K562 (cell line): ENCODE measurements at regions not wholly inside any gene's neighbourhood (a gene's known extent, or its start where the extent isn't known, plus 50 kb on each side); places are given as distances from the start of the nearest gene placed in this dataset.

ENCODE experiments used
- ATAC-seq: fragments of 200-7000 bp; cut with Tn5 transposase; 3 replicates; pipeline ENCODE4 v1.9.1; 2020; ENCODE audit warnings: moderate library complexity
- BruUV-seq: library from RNA; stranded (reverse); fragments of 400-500 nt; replicated peaks from 2 replicates; lab custom pipeline; 2021; lab: Mats Ljungman, UMichigan
- CTCF ChIA-PET: fragments of 300-600 bp; formaldehyde crosslinking; extraction: SDS; loops from one replicate; lab custom pipeline; 2021; ENCODE audit warnings: low intra/inter-chr PET ratio; lab: Yijun Ruan, JAX
- POLR2A ChIA-PET: fragments of 300-600, 350-650 bp; sonication (Branson Sonifier 250); formaldehyde crosslinking; extraction: SDS; loops from one replicate; lab custom pipeline; 2021; ENCODE audit warnings: antibody characterized with exemption, inconsistent platforms; lab: Yijun Ruan, JAX
- DNase-seq, 4 experiments: peaks; one replicate each; pipeline versions ENCODE4 v3.0.0 to v3.0.0-alpha.2; 2011 to 2018; ENCODE audit warnings: low spot score in 3 of 4, mixed read lengths in 3 of 4; ENCODE audit errors: extremely low read depth in 1 of 4
- FAIRE-seq: peaks from 2 replicates; lab custom pipeline; 2011; peaks lifted over from hg19 to GRCh38; lab: Jason Lieb, UNC
- H2AFZ ChIP-seq: 2 replicates; pipeline ENCODE4 v1.6.0; 2011; ENCODE audit warnings: low read depth, low read length, control low read depth, inconsistent platforms
- H3K27ac ChIP-seq: fragments of 200-600 bp; 3 replicates; pipeline ENCODE4 v1.8.0; 2011; ENCODE audit warnings: low read depth, mild to moderate bottlenecking, control low read depth, inconsistent platforms, low read length, moderate library complexity, mixed read lengths; ENCODE audit errors: extremely low read depth
- H3K27me3 ChIP-seq, 2 experiments: fragments of 300-600 bp in 1 of 2; 2 replicates in 1 of 2; 3 replicates in 1 of 2; pipeline versions ENCODE4 v1.6.0 to v1.8.0; 2011; ENCODE audit warnings: inconsistent platforms in 2 of 2, low read length in 2 of 2, mild to moderate bottlenecking in 1 of 2, mixed read lengths in 1 of 2, moderate library complexity in 1 of 2; ENCODE audit not compliant: control insufficient read depth in 2 of 2, insufficient read depth in 2 of 2
- H3K36me3 ChIP-seq: fragments of 300-600 bp; 3 replicates; pipeline ENCODE4 v1.8.0; 2011; ENCODE audit warnings: mild to moderate bottlenecking, low read length, inconsistent platforms; ENCODE audit not compliant: control insufficient read depth, insufficient read depth
- H3K4me1 ChIP-seq, 2 experiments: fragments of 200-600 bp in 1 of 2; replicated peaks in 1 of 2; 2 replicates in 1 of 2; 3 replicates in 1 of 2; pipeline versions ENCODE4 v1.5.1 to v1.8.0; 2011; ENCODE audit warnings: inconsistent platforms in 2 of 2, low read length in 2 of 2, mild to moderate bottlenecking in 1 of 2, mixed read lengths in 1 of 2, moderate library complexity in 1 of 2; ENCODE audit not compliant: control insufficient read depth in 2 of 2, insufficient read depth in 2 of 2
- H3K4me2 ChIP-seq: 2 replicates; pipeline ENCODE4 v1.6.1; 2011; ENCODE audit warnings: low read length, control low read depth, inconsistent platforms, mixed read lengths; ENCODE audit not compliant: insufficient read depth
- H3K4me3 ChIP-seq: fragments of 200-600 bp; sonication (generic), shearing (Covaris generic); 2 replicates; pipeline ENCODE4 v1.5.1; 2016; ENCODE audit warnings: control low read depth, inconsistent platforms
- H3K79me2 ChIP-seq: fragments of 200-600 bp; 3 replicates; pipeline ENCODE4 v1.8.0; 2011; ENCODE audit warnings: low read length, inconsistent platforms; ENCODE audit not compliant: control insufficient read depth, insufficient read depth
- H3K9ac ChIP-seq, 2 experiments: 2 replicates each; pipeline versions ENCODE4 v1.6.0 to v1.6.1; 2011; ENCODE audit warnings: low read depth in 2 of 2, low read length in 2 of 2, control low read depth in 1 of 2, inconsistent platforms in 1 of 2, mild to moderate bottlenecking in 1 of 2, mixed read lengths in 1 of 2; ENCODE audit not compliant: insufficient read depth in 1 of 2
- H3K9me1 ChIP-seq: one replicate; pipeline ENCODE4 v1.6.0; 2011; ENCODE audit warnings: inconsistent platforms, mild to moderate bottlenecking, low read length, moderate library complexity; ENCODE audit not compliant: control insufficient read depth, insufficient read depth
- H3K9me3 ChIP-seq: replicated peaks from 2 replicates; pipeline ENCODE4 v1.5.1; 2011; ENCODE audit warnings: low read depth, low read length, inconsistent platforms; ENCODE audit not compliant: control insufficient read depth, insufficient read depth
- H4K20me1 ChIP-seq: replicated peaks from 2 replicates; pipeline ENCODE4 v1.6.1; 2011; ENCODE audit warnings: low read length, inconsistent platforms, mixed read lengths; ENCODE audit not compliant: control insufficient read depth, insufficient read depth
- L3MBTL2 ChIP-seq: fragments of 450-650 bp; IDR thresholded peaks from 2 replicates; pipeline ENCODE4 v1.6.1; 2016; ENCODE audit warnings: mild to moderate bottlenecking, moderate library complexity
- MYNN ChIP-seq, 2 experiments: sonication (generic); formaldehyde crosslinking in 1 of 2; IDR thresholded peaks; 2 replicates each; pipeline versions ENCODE4 v1.5.0 to v1.6.1; 2016 to 2020; ENCODE audit warnings: antibody characterized with exemption in 1 of 2, missing genetic modification reagents in 1 of 2
- RAD51 ChIP-seq: fragments of 450-650 bp; IDR thresholded peaks from 2 replicates; pipeline ENCODE4 v1.7.1; 2016; ENCODE audit warnings: low read depth, mild to moderate bottlenecking, borderline replicate concordance
- RBM15 ChIP-seq: fragments of 200-400 bp; formaldehyde crosslinking; IDR thresholded peaks from 2 replicates; pipeline ENCODE4 v1.6.1; 2018; ENCODE audit warnings: mild to moderate bottlenecking, low read length, moderate library complexity; ENCODE audit not compliant: insufficient read depth
- RERE ChIP-seq: sonication (generic); formaldehyde crosslinking; IDR thresholded peaks from 2 replicates; pipeline ENCODE4 v1.8.0; 2023; ENCODE audit warnings: missing genetic modification reagents, mild to moderate bottlenecking, borderline replicate concordance
- RREB1 ChIP-seq: fragments of 250-450 bp; sonication (Bioruptor Pico); IDR thresholded peaks from 2 replicates; pipeline ENCODE4 v1.4.0; 2020
- SRSF1 ChIP-seq: fragments of 200-400 bp; formaldehyde crosslinking; IDR thresholded peaks from 2 replicates; pipeline ENCODE4 v1.6.1; 2017; ENCODE audit warnings: mild to moderate bottlenecking, low read depth, low read length, moderate library complexity
- SUPT5H ChIP-seq: fragments of 450-650 bp; IDR thresholded peaks from 2 replicates; pipeline ENCODE4 v1.6.1; 2016
- THRAP3 ChIP-seq: fragments of 450-650 bp; IDR thresholded peaks from 2 replicates; pipeline ENCODE4 v1.6.1; 2016; ENCODE audit warnings: mild to moderate bottlenecking, inconsistent platforms, borderline replicate concordance
- ZBED1 ChIP-seq: IDR thresholded peaks from 2 replicates; pipeline ENCODE4 v1.6.1; 2014
- ZFP30 ChIP-seq: fragments of 250-450 bp; sonication (Bioruptor Pico); IDR thresholded peaks from 2 replicates; pipeline ENCODE4 v1.8.0; 2022; ENCODE audit warnings: moderate library complexity, mild to moderate bottlenecking, inconsistent platforms, borderline replicate concordance
- ZKSCAN8 ChIP-seq: fragments of 200-800 bp; sonication (Bioruptor generic); IDR thresholded peaks from 2 replicates; pipeline ENCODE4 v1.6.1; 2016; ENCODE audit warnings: missing genetic modification characterization, missing compliant biosample characterization
- ZNF347 ChIP-seq: fragments of 450-650 bp; formaldehyde crosslinking; IDR thresholded peaks from 2 replicates; pipeline ENCODE4 v1.4.0; 2020; ENCODE audit warnings: low read depth, mild to moderate bottlenecking, moderate library complexity
- ZNF695 ChIP-seq: fragments of 450-650 bp; formaldehyde crosslinking; IDR thresholded peaks from 2 replicates; pipeline ENCODE4 v1.4.0; 2020; ENCODE audit warnings: mild to moderate bottlenecking, moderate library complexity
- WGBS: fragments of 100-300 bp; shearing (Covaris generic); methylation state at CpG from one replicate; pipeline ENCODE4 v1.1.6; 2016; ENCODE audit warnings: low coverage, mixed read lengths; ENCODE audit not compliant: insufficient coverage; ENCODE audit errors: missing lambda C conversion rate; 5-methylcytosine and 5-hydroxymethylcytosine counted together
- in situ Hi-C: fragments of 300-500 bp; cut with MboI; formaldehyde crosslinking; loops from 4 replicates; pipeline ENCODE4 v1.15.0; 2018; ENCODE audit warnings: inconsistent platforms, mixed read lengths
- intact Hi-C: fragments of 100-400 bp; cut with micrococcal nuclease; formaldehyde crosslinking; loops from 2 replicates; pipeline ENCODE4 v1.14.2; 2022

GRCh38 chr21:16625491-16625890 is 887.4 kb upstream of the CXADR start:
- Histone ChIP-seq H3K4me1 (no peaks in the 10 kb centered on the region), H2AFZ (no peak overlapping the region), H4K20me1 (no peaks in the 10 kb centered on the region), H3K79me2 (no peaks in the 10 kb centered on the region), H3K9me3 (peaks cover 3% of the 10 kb centered on the region), H3K4me2 (no peak overlapping the region), H3K9me1 (no peaks in the 10 kb centered on the region), H3K36me3 (no peaks in the 10 kb centered on the region), H3K27ac (no peak overlapping the region), H3K27me3 (no peaks in the 10 kb centered on the region), H3K9ac (no peak overlapping the region), H3K4me3 (no peak overlapping the region)
- no TSS peak for BruUV-seq
- in situ Hi-C loops (no loop called here), intact Hi-C loops (no loop called here)
- WGBS, result 0% methylated on average over 1 of the region's 1 CpG
- ATAC-seq (no peak), FAIRE-seq (no peak), DNase-seq (no peak)
- POLR2A ChIA-PET, result no interaction called here
- CTCF ChIA-PET, result no interaction called here
- no peak for TF ChIP-seq ZNF695 (CRISPR knock-in tag)
- no peak for TF ChIP-seq ZBED1
- TF ChIP-seq MYNN (IDR thresholded peaks at IDR 0.05), result no peak
- TF ChIP-seq MYNN (CRISPR knock-in tag; IDR thresholded peaks at IDR 0.05), result no peak
- TF ChIP-seq ZFP30 (CRISPR knock-in tag), result no peak
- TF ChIP-seq RREB1 (CRISPR knock-in tag), result no peak
- TF ChIP-seq THRAP3, result no peak
- no peak for TF ChIP-seq L3MBTL2
- TF ChIP-seq ZNF347, result no peak
- TF ChIP-seq ZKSCAN8 (CRISPR knock-in tag), result no peak
- TF ChIP-seq RERE (CRISPR knock-in tag), result no peak
- no peak for TF ChIP-seq SUPT5H
- no peak for TF ChIP-seq RAD51
- no peak for TF ChIP-seq SRSF1
- TF ChIP-seq RBM15, result no peak
